ENCODE measurements at regions not wholly inside any gene's neighbourhood (a gene's known extent, or its start where the extent isn't known, plus 50 kb on each side); places are given as distances from the start of the nearest gene placed in this dataset.

DNA sequence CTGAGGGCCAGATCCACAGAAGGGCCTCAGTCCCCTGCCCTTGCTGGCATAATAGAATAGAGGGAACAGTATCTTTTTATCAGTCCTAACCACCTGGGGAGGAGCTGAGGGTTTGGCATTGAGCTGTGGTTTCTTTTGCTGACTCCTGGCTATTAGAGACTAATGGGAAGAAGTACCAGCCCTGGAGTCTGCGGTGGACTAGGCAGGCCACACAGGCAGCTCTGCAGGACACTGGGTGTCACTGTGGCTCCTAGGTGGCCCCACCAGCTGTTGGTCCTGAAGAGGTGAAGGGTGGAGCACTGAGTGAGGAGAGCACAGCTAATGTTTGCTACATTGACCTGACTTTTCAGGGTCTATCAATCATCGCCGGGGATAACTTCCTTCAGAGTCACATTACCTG lies 52.8 kb upstream of the GPC4 start:
- Mint-ChIP-seq H3K4me1 (peaks cover 5% of the 10 kb centered on the region), H3K9me3 (peaks cover 6% of the 10 kb centered on the region), H3K27ac (peak overlapping the region; percentile 65), H3K36me3 (no peaks in the 10 kb centered on the region), H3K27me3 (ENCODE audit: insufficient read depth, low read depth) (peaks cover 2% of the 10 kb centered on the region), H3K4me3 (no peak overlapping the region)
- Histone ChIP-seq H3K4me2 (no peak overlapping the region), H3K27me3 (no peaks in the 10 kb centered on the region), H3K36me3 (no peaks in the 10 kb centered on the region), H3K27ac (no peak overlapping the region), H3K4me1 (no peaks in the 10 kb centered on the region), H3K4me3 (no peak overlapping the region), H3F3A (ENCODE audit: low read depth) (no peaks in the 10 kb centered on the region), H3K79me2 (ENCODE audit: low read depth) (no peaks in the 10 kb centered on the region), H3K9me3 (ENCODE audit: low read depth) (no peaks in the 10 kb centered on the region), H3K9ac (no peak overlapping the region), H2AFZ (replicated peaks) (no peak overlapping the region), H4K20me1 (ENCODE audit: low read depth) (no peaks in the 10 kb centered on the region)
- DNase-seq (ENCODE audit: low spot score), result no peak
- TF ChIP-seq EZH2 (IDR thresholded peaks at IDR 0.05) (no peak), EZH2phosphoT487 (IDR thresholded peaks at IDR 0.05) (no peak)
- TF ChIP-seq, protein P1, sequence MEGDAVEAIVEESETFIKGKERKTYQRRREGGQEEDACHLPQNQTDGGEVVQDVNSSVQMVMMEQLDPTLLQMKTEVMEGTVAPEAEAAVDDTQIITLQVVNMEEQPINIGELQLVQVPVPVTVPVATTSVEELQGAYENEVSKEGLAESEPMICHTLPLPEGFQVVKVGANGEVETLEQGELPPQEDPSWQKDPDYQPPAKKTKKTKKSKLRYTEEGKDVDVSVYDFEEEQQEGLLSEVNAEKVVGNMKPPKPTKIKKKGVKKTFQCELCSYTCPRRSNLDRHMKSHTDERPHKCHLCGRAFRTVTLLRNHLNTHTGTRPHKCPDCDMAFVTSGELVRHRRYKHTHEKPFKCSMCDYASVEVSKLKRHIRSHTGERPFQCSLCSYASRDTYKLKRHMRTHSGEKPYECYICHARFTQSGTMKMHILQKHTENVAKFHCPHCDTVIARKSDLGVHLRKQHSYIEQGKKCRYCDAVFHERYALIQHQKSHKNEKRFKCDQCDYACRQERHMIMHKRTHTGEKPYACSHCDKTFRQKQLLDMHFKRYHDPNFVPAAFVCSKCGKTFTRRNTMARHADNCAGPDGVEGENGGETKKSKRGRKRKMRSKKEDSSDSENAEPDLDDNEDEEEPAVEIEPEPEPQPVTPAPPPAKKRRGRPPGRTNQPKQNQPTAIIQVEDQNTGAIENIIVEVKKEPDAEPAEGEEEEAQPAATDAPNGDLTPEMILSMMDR (IDR thresholded peaks at IDR 0.05), result no peak

DNA sequence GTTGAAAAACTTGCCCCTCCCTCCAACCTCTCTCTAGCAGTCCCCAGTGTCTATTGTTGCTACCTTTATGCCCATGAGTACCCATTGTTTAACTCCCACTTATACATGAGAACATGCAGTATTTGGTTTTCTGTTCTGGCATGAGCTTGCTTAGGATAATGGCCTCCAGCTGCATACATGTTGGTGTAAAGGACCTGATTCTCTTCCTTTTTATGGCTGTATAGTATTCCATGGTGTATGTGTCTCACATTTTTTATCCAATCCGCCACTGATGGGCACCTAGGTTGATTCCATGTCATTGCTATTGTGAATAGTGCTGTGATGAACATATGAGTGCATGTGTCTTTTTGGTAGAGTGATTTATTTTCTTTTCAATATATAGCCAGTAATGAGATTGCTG lies 50.0 kb upstream of the GPC4 start:
- H3F3A ChIP-seq (ENCODE audit: low read depth), result no peaks in the 10 kb centered on the region
- no peaks in the 10 kb centered on the region for H3K4me1 ChIP-seq
- DNase-seq (ENCODE audit: low spot score), result no peak
- no peaks in the 10 kb centered on the region for H3K27me3 Mint-ChIP-seq (ENCODE audit: insufficient read depth, low read depth)
- no peak overlapping the region for H2AFZ ChIP-seq (replicated peaks)
- H3K27ac Mint-ChIP-seq, result no peak overlapping the region
- no peak overlapping the region for H3K9ac ChIP-seq
- H3K27me3 ChIP-seq, result no peaks in the 10 kb centered on the region
- no peaks in the 10 kb centered on the region for H3K79me2 ChIP-seq (ENCODE audit: low read depth)
- H3K27ac ChIP-seq, result no peak overlapping the region
- no peaks in the 10 kb centered on the region for H4K20me1 ChIP-seq (ENCODE audit: low read depth)
- TF ChIP-seq, protein P1 (IDR thresholded peaks at IDR 0.05), result no peak
- no peak for TF ChIP-seq EZH2phosphoT487 (IDR thresholded peaks at IDR 0.05)
- TF ChIP-seq EZH2 (IDR thresholded peaks at IDR 0.05), result no peak
- H3K4me3 Mint-ChIP-seq, result no peak overlapping the region
- no peaks in the 10 kb centered on the region for H3K36me3 Mint-ChIP-seq
- no peaks in the 10 kb centered on the region for H3K36me3 ChIP-seq
- H3K4me3 ChIP-seq, result no peak overlapping the region
- H3K4me2 ChIP-seq, result no peak overlapping the region
- H3K9me3 Mint-ChIP-seq, result peaks cover 8% of the 10 kb centered on the region
- H3K4me1 Mint-ChIP-seq, result peaks cover 5% of the 10 kb centered on the region
- no peaks in the 10 kb centered on the region for H3K9me3 ChIP-seq (ENCODE audit: low read depth)

All from neural progenitor cell (in vitro differentiated cells).